ENCODE measurements at regions not wholly inside any gene's neighbourhood (a gene's known extent, or its start where the extent isn't known, plus 50 kb on each side); places are given as distances from the start of the nearest gene placed in this dataset.
A peak's percentile ranks its signal among the peaks of the same experiment; 100 is the strongest.

GRCh38 chr3:194840661-194841514 lies 155.2 kb downstream of the FAM43A start:
- TF ChIP-seq CTCF (IDR thresholded peaks at IDR 0.05; ENCODE audit: unreplicated experiment), result no peak
- H3K36me3 Mint-ChIP-seq (ENCODE audit: insufficient read depth, unreplicated experiment), result no peaks in the 10 kb centered on the region
- intact Hi-C loops (cut with micrococcal nuclease), result no loop called here
- peak; percentile 43 for DNase-seq (ENCODE audit: unreplicated experiment)
- no peak overlapping the region for H3K4me3 Mint-ChIP-seq (ENCODE audit: unreplicated experiment)
- H3K9me3 Mint-ChIP-seq (ENCODE audit: unreplicated experiment), result no peaks in the 10 kb centered on the region
- BruUV-seq (replicated peaks), result no TSS peak
- ChIA-PET CTCF (interaction anchor here (1.3 kb wide), 1 partner anchor 30 kb away, joined by 3 read pairs; no protein-coding TSS in a partner anchor), POLR2A (interaction anchor here (0.9 kb wide), 1 partner anchor 169 kb away, joined by 3 read pairs; the partner anchor contains the start of gene LSG1)
- H3K4me1 Mint-ChIP-seq (ENCODE audit: insufficient read depth, unreplicated experiment), result no peaks in the 10 kb centered on the region
- H3K27ac Mint-ChIP-seq (ENCODE audit: low read depth, unreplicated experiment), result no peak overlapping the region
- H3K27me3 Mint-ChIP-seq (ENCODE audit: insufficient read depth, unreplicated experiment), result no peaks in the 10 kb centered on the region

GRCh38 chr3:194841515-194841841 lies 155.8 kb downstream of the FAM43A start:
- BruUV-seq (replicated peaks), result no TSS peak
- ChIA-PET POLR2A (no interaction called here), CTCF (interaction anchor here (0.6 to 1.3 kb wide), 2 partner anchors 12 to 29 kb away, joined by 3 read pairs; no protein-coding TSS in a partner anchor)
- no peak overlapping the region for H3K27ac Mint-ChIP-seq (ENCODE audit: low read depth, unreplicated experiment)
- H3K9me3 Mint-ChIP-seq (ENCODE audit: unreplicated experiment), result no peaks in the 10 kb centered on the region
- no peak for DNase-seq (ENCODE audit: unreplicated experiment)
- H3K27me3 Mint-ChIP-seq (ENCODE audit: insufficient read depth, unreplicated experiment), result no peaks in the 10 kb centered on the region
- no peaks in the 10 kb centered on the region for H3K4me1 Mint-ChIP-seq (ENCODE audit: insufficient read depth, unreplicated experiment)
- intact Hi-C loops (cut with micrococcal nuclease), result no loop called here
- H3K4me3 Mint-ChIP-seq (ENCODE audit: unreplicated experiment), result no peak overlapping the region
- no peak for TF ChIP-seq CTCF (IDR thresholded peaks at IDR 0.05; ENCODE audit: unreplicated experiment)
- no peaks in the 10 kb centered on the region for H3K36me3 Mint-ChIP-seq (ENCODE audit: insufficient read depth, unreplicated experiment)

- Mint-ChIP-seq H3K9me3 (ENCODE audit: unreplicated experiment) (no peaks in the 10 kb centered on the region), H3K27ac (ENCODE audit: low read depth, unreplicated experiment) (no peak overlapping the region), H3K27me3 (ENCODE audit: insufficient read depth, unreplicated experiment) (no peaks in the 10 kb centered on the region), H3K4me3 (ENCODE audit: unreplicated experiment) (no peak overlapping the region), H3K36me3 (ENCODE audit: insufficient read depth, unreplicated experiment) (no peaks in the 10 kb centered on the region), H3K4me1 (ENCODE audit: insufficient read depth, unreplicated experiment) (no peaks in the 10 kb centered on the region)
- BruUV-seq (replicated peaks), result no TSS peak
- ChIA-PET POLR2A (no interaction called here), CTCF (no interaction called here)
- no peak for DNase-seq (ENCODE audit: unreplicated experiment)
- TF ChIP-seq CTCF (IDR thresholded peaks at IDR 0.05; ENCODE audit: unreplicated experiment), result no peak
- intact Hi-C loops (cut with micrococcal nuclease), result no loop called here
These were observed 157.9 kb downstream of the FAM43A start for GRCh38 chr3:194843556-194843955.

GRCh38 chr3:194844046-194844445 lies 158.4 kb downstream of the FAM43A start:
- no TSS peak for BruUV-seq (replicated peaks)
- ChIA-PET POLR2A (no interaction called here), CTCF (interaction anchor here (0.6 kb wide), 1 partner anchor 771 kb away, joined by 5 read pairs; no protein-coding TSS in a partner anchor)
- no peaks in the 10 kb centered on the region for H3K27me3 Mint-ChIP-seq (ENCODE audit: insufficient read depth, unreplicated experiment)
- intact Hi-C loops (cut with micrococcal nuclease), result no loop called here
- no peak for DNase-seq (ENCODE audit: unreplicated experiment)
- no peak for TF ChIP-seq CTCF (IDR thresholded peaks at IDR 0.05; ENCODE audit: unreplicated experiment)
- no peaks in the 10 kb centered on the region for H3K36me3 Mint-ChIP-seq (ENCODE audit: insufficient read depth, unreplicated experiment)
- H3K4me1 Mint-ChIP-seq (ENCODE audit: insufficient read depth, unreplicated experiment), result no peaks in the 10 kb centered on the region
- no peak overlapping the region for H3K27ac Mint-ChIP-seq (ENCODE audit: low read depth, unreplicated experiment)
- no peaks in the 10 kb centered on the region for H3K9me3 Mint-ChIP-seq (ENCODE audit: unreplicated experiment)
- no peak overlapping the region for H3K4me3 Mint-ChIP-seq (ENCODE audit: unreplicated experiment)

Data from MCF 10A (cell line).